ENCODE measurements at regions not wholly inside any gene's neighbourhood (a gene's known extent, or its start where the extent isn't known, plus 50 kb on each side); places are given as distances from the start of the nearest gene placed in this dataset.

DNA sequence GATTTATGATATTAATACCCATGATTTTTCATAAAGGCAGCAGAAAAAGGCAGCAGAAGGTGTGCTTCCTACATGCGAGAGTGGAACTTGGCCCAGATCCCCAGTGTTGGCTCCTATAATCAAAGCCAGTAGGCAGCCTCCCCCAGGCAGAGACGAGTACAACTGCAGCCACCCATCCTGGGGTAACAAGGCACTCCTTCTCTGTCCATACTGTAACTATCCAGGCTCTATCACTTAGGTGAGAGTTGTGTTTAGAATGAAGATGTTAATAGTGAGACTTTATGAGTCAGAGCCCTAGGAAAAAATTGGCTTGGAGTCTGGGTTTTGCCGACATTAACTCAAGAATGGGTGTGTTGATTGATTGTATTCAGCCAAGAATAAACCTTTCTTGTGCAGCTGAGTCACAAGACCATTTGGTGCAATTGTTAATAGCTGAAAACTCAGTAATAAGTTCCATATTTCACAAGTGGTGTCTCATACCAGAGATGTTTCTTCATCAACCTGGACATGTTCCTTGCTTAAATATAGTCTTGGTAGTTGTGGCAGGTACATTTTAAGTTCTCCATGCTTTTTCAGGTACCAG, 322.3 kb downstream of the DUSP10 start:
- H3K36me3 ChIP-seq (ENCODE audit: low read depth): no peaks in the 10 kb centered on the region
- peak; percentile 77 for ATAC-seq (ENCODE audit: low read depth)
- peaks cover 7% of the 10 kb centered on the region for H3K4me1 ChIP-seq (ENCODE audit: insufficient read depth, poor library complexity, severe bottlenecking)
- TF ChIP-seq, protein P1, sequence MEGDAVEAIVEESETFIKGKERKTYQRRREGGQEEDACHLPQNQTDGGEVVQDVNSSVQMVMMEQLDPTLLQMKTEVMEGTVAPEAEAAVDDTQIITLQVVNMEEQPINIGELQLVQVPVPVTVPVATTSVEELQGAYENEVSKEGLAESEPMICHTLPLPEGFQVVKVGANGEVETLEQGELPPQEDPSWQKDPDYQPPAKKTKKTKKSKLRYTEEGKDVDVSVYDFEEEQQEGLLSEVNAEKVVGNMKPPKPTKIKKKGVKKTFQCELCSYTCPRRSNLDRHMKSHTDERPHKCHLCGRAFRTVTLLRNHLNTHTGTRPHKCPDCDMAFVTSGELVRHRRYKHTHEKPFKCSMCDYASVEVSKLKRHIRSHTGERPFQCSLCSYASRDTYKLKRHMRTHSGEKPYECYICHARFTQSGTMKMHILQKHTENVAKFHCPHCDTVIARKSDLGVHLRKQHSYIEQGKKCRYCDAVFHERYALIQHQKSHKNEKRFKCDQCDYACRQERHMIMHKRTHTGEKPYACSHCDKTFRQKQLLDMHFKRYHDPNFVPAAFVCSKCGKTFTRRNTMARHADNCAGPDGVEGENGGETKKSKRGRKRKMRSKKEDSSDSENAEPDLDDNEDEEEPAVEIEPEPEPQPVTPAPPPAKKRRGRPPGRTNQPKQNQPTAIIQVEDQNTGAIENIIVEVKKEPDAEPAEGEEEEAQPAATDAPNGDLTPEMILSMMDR (IDR thresholded peaks at IDR 0.05; ENCODE audit: poor library complexity, severe bottlenecking): no peak
- H3K9me3 ChIP-seq (ENCODE audit: severe bottlenecking): no peaks in the 10 kb centered on the region
- H3K27me3 ChIP-seq (ENCODE audit: insufficient read depth, poor library complexity, severe bottlenecking): no peaks in the 10 kb centered on the region
- peak overlapping the region; percentile 13 for H3K27ac ChIP-seq (ENCODE audit: poor library complexity, severe bottlenecking)
- H3K4me3 ChIP-seq (ENCODE audit: severe bottlenecking): no peak overlapping the region
- DNase-seq (ENCODE audit: low spot score): no peak

DNA sequence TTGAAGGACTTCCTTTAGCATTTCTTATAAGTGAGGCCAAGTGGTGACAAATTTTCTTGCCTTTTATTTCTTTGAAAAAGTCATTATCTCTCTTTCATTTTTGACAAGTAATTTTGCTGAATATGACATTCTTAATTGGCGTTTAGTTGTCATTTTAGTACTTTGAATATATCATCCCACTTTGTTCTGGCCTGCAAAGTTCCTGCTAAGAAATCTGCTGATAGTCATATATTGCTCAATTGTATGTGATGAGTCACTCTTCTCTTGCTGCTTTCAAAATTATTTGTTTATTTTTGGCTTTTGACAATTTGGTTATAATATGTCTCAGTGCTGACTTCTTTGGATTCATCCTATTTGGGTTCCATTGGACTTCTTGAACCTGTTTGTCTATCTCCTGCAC, 312.6 kb downstream of the DUSP10 start:
- H3K27ac ChIP-seq (ENCODE audit: poor library complexity, severe bottlenecking): no peak overlapping the region
- ATAC-seq (ENCODE audit: low read depth): no peak
- H3K27me3 ChIP-seq (ENCODE audit: insufficient read depth, poor library complexity, severe bottlenecking): no peaks in the 10 kb centered on the region
- TF ChIP-seq, protein P1 (IDR thresholded peaks at IDR 0.05; ENCODE audit: poor library complexity, severe bottlenecking): no peak
- H3K9me3 ChIP-seq (ENCODE audit: severe bottlenecking): peaks cover 2% of the 10 kb centered on the region
- H3K36me3 ChIP-seq (ENCODE audit: low read depth): no peaks in the 10 kb centered on the region
- no peak overlapping the region for H3K4me3 ChIP-seq (ENCODE audit: severe bottlenecking)
- H3K4me1 ChIP-seq (ENCODE audit: insufficient read depth, poor library complexity, severe bottlenecking): no peaks in the 10 kb centered on the region
- DNase-seq (ENCODE audit: low spot score): no peak

DNA sequence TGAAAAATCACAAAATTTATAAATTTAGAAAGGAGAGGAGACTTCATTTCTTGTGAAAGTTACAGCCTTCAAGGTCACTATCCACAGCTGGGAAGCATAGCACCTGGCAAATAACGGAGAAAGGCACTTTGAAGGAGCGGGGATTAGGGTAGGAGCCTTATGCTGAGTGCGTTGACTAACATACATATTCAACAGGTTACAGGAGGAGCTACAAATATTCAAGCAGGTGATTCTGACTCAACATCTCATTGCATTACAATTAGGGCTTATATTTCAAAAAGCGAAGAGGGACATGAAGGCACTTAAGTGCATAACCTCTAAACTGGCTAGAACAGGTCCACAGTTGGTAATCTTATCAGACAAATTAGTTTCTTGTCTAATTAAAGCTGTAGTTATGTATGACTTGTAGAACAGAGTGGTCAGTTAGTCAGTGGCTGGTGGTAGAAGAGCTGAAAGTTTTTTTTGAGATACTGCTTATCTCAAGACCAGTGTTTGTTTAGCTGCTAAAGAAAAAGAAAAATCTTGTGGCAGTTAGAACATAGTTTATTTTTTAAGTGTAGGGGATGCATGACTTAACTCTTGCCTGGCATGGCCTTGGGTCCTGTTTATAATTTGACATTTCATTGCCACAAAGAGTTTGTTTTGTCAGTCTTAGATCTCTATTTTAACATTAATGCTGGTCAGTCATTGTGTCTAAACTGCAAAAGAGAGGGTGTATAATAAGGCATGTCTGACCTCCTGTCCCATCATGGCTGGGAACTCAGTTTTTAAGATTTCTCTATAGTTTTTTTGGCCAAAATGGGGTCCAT, 311.5 kb downstream of the DUSP10 start:
- H3K4me1 ChIP-seq (ENCODE audit: insufficient read depth, poor library complexity, severe bottlenecking): no peaks in the 10 kb centered on the region
- H3K27ac ChIP-seq (ENCODE audit: poor library complexity, severe bottlenecking): no peak overlapping the region
- TF ChIP-seq, protein P1 (IDR thresholded peaks at IDR 0.05; ENCODE audit: poor library complexity, severe bottlenecking): no peak
- no peaks in the 10 kb centered on the region for H3K36me3 ChIP-seq (ENCODE audit: low read depth)
- H3K27me3 ChIP-seq (ENCODE audit: insufficient read depth, poor library complexity, severe bottlenecking): no peaks in the 10 kb centered on the region
- no peak for DNase-seq (ENCODE audit: low spot score)
- no peak for ATAC-seq (ENCODE audit: low read depth)
- peaks cover 2% of the 10 kb centered on the region for H3K9me3 ChIP-seq (ENCODE audit: severe bottlenecking)
- H3K4me3 ChIP-seq (ENCODE audit: severe bottlenecking): no peak overlapping the region

DNA sequence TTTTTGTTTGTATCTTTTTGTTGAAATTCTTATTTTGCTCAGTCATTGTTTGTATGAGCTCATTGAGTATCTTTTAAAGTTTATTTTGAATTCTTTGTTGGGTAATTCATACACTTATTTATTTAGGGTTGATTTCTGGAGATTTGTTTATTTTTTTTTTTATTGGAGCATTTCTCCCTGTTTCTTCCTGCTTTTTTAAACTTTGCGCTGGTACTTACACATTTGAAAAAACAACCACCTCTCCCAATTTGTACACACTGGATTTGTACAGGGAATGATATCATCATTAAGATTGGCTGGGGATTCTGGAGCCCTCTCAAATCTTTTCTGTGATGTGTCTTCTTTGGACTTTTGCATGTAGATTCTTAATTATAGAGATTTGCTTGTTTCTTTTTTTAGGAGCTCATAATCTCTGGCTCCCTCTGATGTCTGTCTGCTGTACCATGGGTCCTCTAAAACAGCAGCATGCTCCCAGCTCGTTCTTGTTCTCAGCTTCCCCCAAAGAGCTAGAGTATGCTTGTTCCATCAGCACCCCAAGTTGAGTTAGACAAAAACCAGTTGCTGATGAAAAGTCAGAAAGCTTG, 310.7 kb downstream of the DUSP10 start:
- DNase-seq (ENCODE audit: low spot score) (no peak), ATAC-seq (ENCODE audit: low read depth) (no peak)
- no peaks in the 10 kb centered on the region for H3K27me3 ChIP-seq (ENCODE audit: insufficient read depth, poor library complexity, severe bottlenecking)
- H3K36me3 ChIP-seq (ENCODE audit: low read depth): no peaks in the 10 kb centered on the region
- H3K27ac ChIP-seq (ENCODE audit: poor library complexity, severe bottlenecking): no peak overlapping the region
- H3K9me3 ChIP-seq (ENCODE audit: severe bottlenecking): peaks cover 2% of the 10 kb centered on the region
- no peak overlapping the region for H3K4me3 ChIP-seq (ENCODE audit: severe bottlenecking)
- no peaks in the 10 kb centered on the region for H3K4me1 ChIP-seq (ENCODE audit: insufficient read depth, poor library complexity, severe bottlenecking)
- TF ChIP-seq, protein P1 (IDR thresholded peaks at IDR 0.05; ENCODE audit: poor library complexity, severe bottlenecking): peak; percentile 15

Measured in RWPE2 (cell line).